Colonic mucosa (tissue), 4 donors: ENCODE measurements at regions not wholly inside any gene's neighbourhood (a gene's known extent, or its start where the extent isn't known, plus 50 kb on each side); places are given as distances from the start of the nearest gene placed in this dataset.

Source experiments
- DNase-seq: peaks from one replicate; pipeline ENCODE4 v3.0.0-alpha.2; 2020
- H3K27ac ChIP-seq: fragments of 200-600 bp; one replicate; pipeline ENCODE4 v1.8.0; 2021
- H3K27me3 ChIP-seq: fragments of 200-600 bp; one replicate; pipeline ENCODE4 v1.8.0; 2021
- H3K36me3 ChIP-seq: fragments of 200-600 bp; one replicate; pipeline ENCODE4 v1.8.0; 2021
- H3K4me1 ChIP-seq: fragments of 200-600 bp; one replicate; pipeline ENCODE4 v1.8.0; 2021; ENCODE audit warnings: mild to moderate bottlenecking
- H3K4me3 ChIP-seq: fragments of 200-600 bp; one replicate; pipeline ENCODE4 v1.8.0; 2021
- H3K9ac ChIP-seq, 2 donors: one replicate each; pipeline ENCODE4 v1.7.0; 2013; ENCODE audit warnings: control low read depth in 2 of 2, low read depth in 2 of 2, low read length in 2 of 2
- H3K9me3 ChIP-seq: fragments of 200-600 bp; one replicate; pipeline ENCODE4 v1.8.0; 2021
- CTCF ChIP-seq: fragments of 200-600 bp; IDR thresholded peaks from one replicate; pipeline ENCODE4 v1.8.0; 2022; ENCODE audit warnings: antibody characterized with exemption, mild to moderate bottlenecking
- intact Hi-C: fragments of 100-400 bp; cut with DNase I; formaldehyde crosslinking; loops from one replicate; pipeline ENCODE4 v1.14.1; 2022
- donor health status: healthy.
- donor health status: DM: no; HTN: no; CAD: no.
- donor health status: DM: no; HTN: no; CAD: no.

GRCh38 chr22:48049116-48049515 lies 1286.7 kb downstream of the TBC1D22A start:
- no peak for DNase-seq
- TF ChIP-seq CTCF, result no peak
- H3K27ac ChIP-seq, result no peak overlapping the region
- no peaks in the 10 kb centered on the region for H3K36me3 ChIP-seq
- intact Hi-C loops, result no loop called here
- H3K27me3 ChIP-seq, result no peaks in the 10 kb centered on the region
- H3K4me1 ChIP-seq, result no peaks in the 10 kb centered on the region
- H3K4me3 ChIP-seq, result no peak overlapping the region
- no peak overlapping the region for H3K9ac ChIP-seq
- H3K9me3 ChIP-seq, result no peaks in the 10 kb centered on the region

GRCh38 chr22:48047722-48048500 lies 1285.5 kb downstream of the TBC1D22A start:
- H3K36me3 ChIP-seq, result no peaks in the 10 kb centered on the region
- H3K27me3 ChIP-seq, result no peaks in the 10 kb centered on the region
- no peak overlapping the region for H3K4me3 ChIP-seq
- no peaks in the 10 kb centered on the region for H3K4me1 ChIP-seq
- intact Hi-C loops, result no loop called here
- no peaks in the 10 kb centered on the region for H3K9me3 ChIP-seq
- no peak for TF ChIP-seq CTCF
- no peak overlapping the region for H3K9ac ChIP-seq
- no peak overlapping the region for H3K27ac ChIP-seq
- DNase-seq, result no peak

GRCh38 chr22:48045369-48045768 lies 1282.9 kb downstream of the TBC1D22A start:
- H3K4me1 ChIP-seq, result no peaks in the 10 kb centered on the region
- TF ChIP-seq CTCF, result no peak
- H3K36me3 ChIP-seq, result no peaks in the 10 kb centered on the region
- DNase-seq, result no peak
- H3K4me3 ChIP-seq, result no peak overlapping the region
- intact Hi-C loops, result no loop called here
- H3K9me3 ChIP-seq, result no peaks in the 10 kb centered on the region
- H3K27me3 ChIP-seq, result no peaks in the 10 kb centered on the region
- no peak overlapping the region for H3K27ac ChIP-seq
- no peak overlapping the region for H3K9ac ChIP-seq

GRCh38 chr22:48044487-48045060 lies 1282.1 kb downstream of the TBC1D22A start:
- Histone ChIP-seq H3K4me3 (no peak overlapping the region), H3K36me3 (no peaks in the 10 kb centered on the region), H3K27ac (no peak overlapping the region), H3K9ac (no peak overlapping the region), H3K9me3 (no peaks in the 10 kb centered on the region), H3K27me3 (no peaks in the 10 kb centered on the region), H3K4me1 (no peaks in the 10 kb centered on the region)
- TF ChIP-seq CTCF, result no peak
- intact Hi-C loops, result no loop called here
- DNase-seq, result no peak

- no peaks in the 10 kb centered on the region for H3K36me3 ChIP-seq
- no peak overlapping the region for H3K9ac ChIP-seq
- no peak overlapping the region for H3K27ac ChIP-seq
- no peaks in the 10 kb centered on the region for H3K27me3 ChIP-seq
- no peak overlapping the region for H3K4me3 ChIP-seq
- no peaks in the 10 kb centered on the region for H3K9me3 ChIP-seq
- intact Hi-C loops, result no loop called here
- no peak for DNase-seq
- no peaks in the 10 kb centered on the region for H3K4me1 ChIP-seq
- no peak for TF ChIP-seq CTCF
Measured at GRCh38 chr22:48043581-48043980, 1281.1 kb downstream of the TBC1D22A start.
